PC-3 (cell line): ENCODE measurements at regions not wholly inside any gene's neighbourhood (a gene's known extent, or its start where the extent isn't known, plus 50 kb on each side); places are given as distances from the start of the nearest gene placed in this dataset.

Experiments
- CTCF ChIP-seq: fragments of 300-600 bp; sonication (generic); conservative IDR thresholded peaks from 2 replicates; pipeline ENCODE4 v1.5.1; 2017; ENCODE audit warnings: antibody characterized with exemption, low read depth, mild to moderate bottlenecking, low read length
- EZH2phosphoT487 ChIP-seq: fragments of 300-600 bp; sonication (generic); IDR thresholded peaks from 2 replicates; pipeline ENCODE4 v1.6.1; 2018; ENCODE audit warnings: mild to moderate bottlenecking, antibody characterized with exemption, low read length, borderline replicate concordance

GRCh38 chr7:33702514-33703054 is 202.8 kb upstream of the BMPER start:
- TF ChIP-seq CTCF: no peak
- TF ChIP-seq EZH2phosphoT487: no peak
